ENCODE measurements at regions not wholly inside any gene's neighbourhood (a gene's known extent, or its start where the extent isn't known, plus 50 kb on each side); places are given as distances from the start of the nearest gene placed in this dataset.

- no peak for DNase-seq (ENCODE audit: low spot score)
- intact Hi-C loops (cut with DNase I) = no loop called here
Observed at GRCh38 chr1:96290033-96290432, 431.6 kb upstream of the PTBP2 start.

DNA sequence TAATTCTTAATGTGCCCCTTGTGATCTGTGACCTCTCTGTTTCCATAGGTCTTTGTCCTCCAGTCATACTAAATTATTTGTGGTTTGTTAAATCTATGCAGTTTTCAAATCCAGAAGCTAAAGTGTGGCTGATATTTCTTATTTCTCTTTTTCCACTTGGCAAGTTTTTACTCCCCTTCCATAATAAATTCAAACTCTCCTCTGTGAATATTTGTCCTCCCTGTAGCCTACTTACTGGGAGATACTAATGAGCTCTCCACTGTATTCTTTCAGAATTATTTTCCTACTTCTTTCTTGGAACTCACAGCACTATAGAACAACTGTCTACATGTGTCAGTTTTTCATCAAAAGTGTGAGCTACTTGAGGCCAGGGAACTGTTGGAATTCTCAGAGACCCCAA, 430.8 kb upstream of the PTBP2 start:
- intact Hi-C loops (cut with DNase I) = no loop called here
- no peak for DNase-seq (ENCODE audit: low spot score)

- intact Hi-C loops (cut with DNase I) = no loop called here
- no peak for DNase-seq (ENCODE audit: low spot score)
Observed at GRCh38 chr1:96291468-96291867, 430.1 kb upstream of the PTBP2 start.

DNA sequence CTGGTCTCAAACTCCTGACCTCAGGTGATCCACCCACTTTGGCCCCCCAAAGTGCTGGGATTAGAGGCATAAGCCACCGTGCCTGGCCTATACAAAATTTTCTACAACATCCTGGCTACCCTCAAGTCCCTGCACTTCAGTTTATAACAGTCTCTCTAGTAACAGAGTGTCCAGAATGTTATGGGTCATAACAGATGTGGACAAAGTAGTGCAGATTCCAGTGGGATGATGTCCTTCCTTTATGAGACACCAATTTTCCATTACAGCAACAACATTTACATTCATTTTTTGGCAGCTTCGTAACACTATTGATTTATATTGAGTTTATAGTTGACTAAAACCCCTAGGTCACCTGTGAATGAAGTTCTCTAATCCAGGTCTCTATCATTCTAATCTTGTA, 429.4 kb upstream of the PTBP2 start:
- DNase-seq (ENCODE audit: low spot score) = no peak
- intact Hi-C loops (cut with DNase I) = no loop called here

GRCh38 chr1:96296991-96297390, 424.6 kb upstream of the PTBP2 start:
- DNase-seq (ENCODE audit: low spot score) = no peak
- intact Hi-C loops (cut with DNase I) = no loop called here

DNA sequence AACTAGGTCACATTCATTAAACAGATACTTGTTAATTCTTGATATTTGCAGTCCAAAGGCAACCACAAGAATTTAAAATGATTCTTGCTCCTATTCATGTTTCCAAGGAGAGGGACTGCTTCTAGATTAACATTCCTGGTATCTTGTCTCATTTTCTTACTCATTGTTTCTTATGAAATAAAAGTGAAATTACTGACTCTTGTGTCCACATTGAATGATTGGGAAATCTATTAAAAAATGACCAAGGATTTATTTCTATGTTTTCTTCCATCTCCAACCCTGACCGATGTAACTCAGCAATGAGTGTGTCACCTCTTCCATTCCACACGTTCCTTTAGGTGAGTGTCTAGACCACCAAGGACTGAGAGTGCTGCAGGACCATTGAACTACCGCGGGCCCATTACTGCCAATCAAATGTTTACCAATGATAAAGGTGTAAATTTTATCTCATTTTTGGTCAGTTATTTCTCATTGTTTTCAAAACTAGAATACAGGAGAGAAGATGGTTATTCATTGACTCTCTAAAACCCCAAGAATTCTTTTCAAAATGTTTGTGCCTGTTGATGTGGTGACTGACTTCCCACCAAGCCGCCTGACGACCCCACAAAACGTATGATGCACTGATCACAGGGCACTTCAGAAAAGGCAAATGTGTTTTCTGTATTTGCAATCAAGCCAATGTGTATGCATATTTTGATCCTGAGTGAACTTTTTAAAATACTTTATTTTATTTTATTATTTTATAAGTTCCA, 414.6 kb upstream of the PTBP2 start:
- DNase-seq (ENCODE audit: low spot score) = no peak
- intact Hi-C loops (cut with DNase I) = no loop called here

DNA sequence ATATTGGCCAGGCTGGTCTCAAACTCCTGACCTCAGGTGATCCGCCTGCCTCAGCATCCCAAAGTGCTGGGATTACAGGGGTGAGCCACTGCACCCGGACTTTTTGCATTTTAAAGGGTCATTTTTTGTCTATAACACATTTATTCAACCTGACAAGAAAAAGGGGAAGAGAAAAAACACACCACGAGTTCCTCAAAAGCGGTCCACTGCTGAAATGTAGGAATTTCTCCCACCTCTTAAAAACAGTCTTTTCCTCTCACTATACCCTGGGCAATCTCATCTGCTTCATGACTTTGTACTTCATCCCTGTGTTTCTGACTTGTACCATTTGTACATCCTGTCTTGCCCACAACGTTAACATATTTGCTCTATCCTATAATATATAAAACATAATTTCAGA, 413.3 kb upstream of the PTBP2 start:
- intact Hi-C loops (cut with DNase I) = no loop called here
- DNase-seq (ENCODE audit: low spot score) = no peak

DNA sequence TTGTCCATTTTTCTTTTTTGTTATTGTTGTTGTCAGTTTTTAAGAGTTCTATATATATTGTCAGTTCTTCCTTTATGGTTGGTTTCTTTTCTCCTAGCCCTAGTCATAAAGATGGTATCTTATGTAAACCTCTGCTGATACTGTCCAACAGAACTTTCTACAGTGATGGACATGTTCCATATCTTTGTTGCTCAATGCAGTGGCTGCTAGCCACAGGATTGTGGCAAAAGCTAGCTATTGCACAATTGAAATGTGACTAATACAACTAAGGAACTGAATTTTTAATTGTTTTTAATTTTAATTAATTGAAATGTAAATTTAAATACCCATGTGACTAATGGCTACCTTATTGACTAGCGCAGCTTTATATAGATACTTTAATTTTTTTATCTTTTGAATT, 411.8 kb upstream of the PTBP2 start:
- DNase-seq (ENCODE audit: low spot score) = no peak
- intact Hi-C loops (cut with DNase I) = no loop called here

DNA sequence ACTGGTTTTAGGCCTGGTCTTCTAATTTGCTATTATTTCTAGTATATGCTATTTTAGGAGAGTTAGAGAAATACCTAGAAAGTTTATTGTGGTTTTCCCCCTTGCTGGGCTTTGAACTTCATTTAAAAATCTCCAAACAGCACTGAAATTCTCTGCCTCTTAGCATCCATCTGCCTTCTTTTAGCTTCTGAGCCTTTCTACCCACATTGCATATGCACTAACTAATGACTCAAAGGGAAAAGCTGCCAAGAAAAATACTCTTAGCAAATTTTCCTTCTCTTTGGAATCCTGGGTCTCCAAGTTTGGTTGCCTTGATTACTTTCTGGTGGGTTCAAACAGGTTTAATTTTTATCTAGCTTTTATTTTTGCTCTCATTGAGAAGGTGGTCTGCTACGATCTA, 408.4 kb upstream of the PTBP2 start:
- DNase-seq (ENCODE audit: low spot score) = no peak
- intact Hi-C loops (cut with DNase I) = no loop called here

DNA sequence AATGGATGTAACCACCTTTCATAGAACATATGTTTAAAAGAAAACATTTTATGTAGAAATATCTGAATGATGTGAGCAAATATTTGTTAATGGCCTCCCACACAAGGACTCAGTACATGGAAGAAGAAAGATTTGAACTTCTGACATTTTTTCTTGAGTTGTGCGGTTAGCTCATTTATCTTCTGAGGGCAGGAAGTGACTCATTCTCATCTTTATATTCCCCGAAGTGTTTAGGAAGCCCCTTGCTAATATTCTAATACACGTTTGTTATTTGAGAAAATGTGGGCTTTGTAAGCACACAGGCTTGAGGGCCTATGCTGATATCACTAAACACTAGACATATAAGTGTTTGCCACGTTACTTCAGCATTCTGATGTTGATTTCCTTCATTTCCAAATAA, 392.5 kb upstream of the PTBP2 start:
- intact Hi-C loops (cut with DNase I) = no loop called here
- DNase-seq (ENCODE audit: low spot score) = no peak

DNA sequence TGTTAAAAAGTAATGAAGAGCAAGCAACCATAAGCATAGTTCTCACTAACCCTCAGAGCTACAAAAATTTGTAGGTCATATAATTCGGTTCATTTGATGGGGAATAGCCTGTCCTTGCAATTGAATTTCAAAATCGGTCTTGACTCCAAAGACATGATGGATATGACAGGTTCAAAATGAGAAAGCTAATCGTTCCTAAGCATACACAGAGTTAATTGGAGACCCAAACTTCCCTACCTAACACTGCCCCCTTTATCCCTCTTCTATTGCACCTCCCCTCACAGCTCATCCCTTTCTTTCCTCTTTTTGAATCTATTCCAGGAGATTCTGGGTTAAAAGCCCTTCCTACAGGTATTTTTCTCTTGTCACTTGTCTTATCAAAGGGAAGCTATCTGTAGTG, 390.0 kb upstream of the PTBP2 start:
- intact Hi-C loops (cut with DNase I) = no loop called here
- no peak for DNase-seq (ENCODE audit: low spot score)

GRCh38 chr1:96333522-96334235, 387.9 kb upstream of the PTBP2 start:
- intact Hi-C loops (cut with DNase I) = no loop called here
- no peak for DNase-seq (ENCODE audit: low spot score)

DNA sequence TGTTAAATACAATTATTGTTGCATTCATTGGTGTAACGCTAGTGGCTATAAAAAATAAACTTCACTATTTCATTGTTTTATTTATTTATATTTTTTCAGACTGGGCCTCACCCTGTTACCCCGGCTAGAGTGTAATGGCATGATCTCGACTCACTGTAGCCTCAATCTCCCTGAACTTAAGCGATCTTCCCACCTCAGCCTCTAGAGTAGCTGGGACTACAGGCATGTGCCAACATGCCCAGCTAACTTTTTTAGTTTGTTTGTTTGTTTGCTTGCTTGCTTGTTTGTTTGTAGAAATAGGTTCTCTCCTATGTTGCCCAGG, 387.4 kb upstream of the PTBP2 start:
- intact Hi-C loops (cut with DNase I) = no loop called here
- DNase-seq (ENCODE audit: low spot score) = no peak

DNA sequence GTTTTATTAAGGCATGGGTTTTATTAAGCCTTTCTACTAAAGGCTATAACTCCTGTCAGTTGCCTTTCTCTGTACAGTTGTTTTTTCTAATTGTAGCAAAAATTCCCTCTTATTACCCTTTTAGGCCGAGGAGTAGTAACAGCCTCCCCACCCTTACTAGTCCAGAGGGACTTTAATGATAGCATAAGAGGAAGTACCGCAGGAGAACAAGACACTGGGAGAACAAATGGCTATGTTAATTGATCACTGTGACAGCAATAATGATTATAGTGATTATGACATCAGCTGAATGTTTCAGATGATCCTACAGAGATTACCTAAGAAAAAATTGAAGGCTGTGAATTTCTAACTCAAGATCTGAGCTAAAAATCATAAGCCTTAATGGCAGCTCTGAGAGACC, 383.0 kb upstream of the PTBP2 start:
- DNase-seq (ENCODE audit: low spot score) = no peak
- intact Hi-C loops (cut with DNase I) = no loop called here

- intact Hi-C loops (cut with DNase I) = no loop called here
- no peak for DNase-seq (ENCODE audit: low spot score)
Observed at GRCh38 chr1:96340686-96341085, 380.9 kb upstream of the PTBP2 start.

DNA sequence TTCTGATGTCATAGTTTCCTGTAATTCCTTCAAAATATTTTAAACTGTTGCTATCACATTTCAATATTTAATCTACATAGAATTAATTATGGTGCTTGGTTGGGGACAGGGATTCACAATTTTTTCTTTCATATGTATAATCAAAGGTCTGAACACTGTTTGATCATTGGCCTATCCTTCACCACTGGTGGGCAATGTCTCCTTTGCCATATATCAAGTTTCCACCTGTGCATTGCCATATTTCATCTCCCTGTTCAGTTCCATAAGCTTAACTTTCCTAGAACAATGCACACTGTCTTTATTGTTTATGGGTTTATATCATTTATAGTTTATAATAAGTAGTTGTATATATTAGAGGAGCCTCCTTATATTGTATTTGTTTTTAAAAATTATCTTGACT, 374.9 kb upstream of the PTBP2 start:
- intact Hi-C loops (cut with DNase I) = no loop called here
- no peak for DNase-seq (ENCODE audit: low spot score)

DNA sequence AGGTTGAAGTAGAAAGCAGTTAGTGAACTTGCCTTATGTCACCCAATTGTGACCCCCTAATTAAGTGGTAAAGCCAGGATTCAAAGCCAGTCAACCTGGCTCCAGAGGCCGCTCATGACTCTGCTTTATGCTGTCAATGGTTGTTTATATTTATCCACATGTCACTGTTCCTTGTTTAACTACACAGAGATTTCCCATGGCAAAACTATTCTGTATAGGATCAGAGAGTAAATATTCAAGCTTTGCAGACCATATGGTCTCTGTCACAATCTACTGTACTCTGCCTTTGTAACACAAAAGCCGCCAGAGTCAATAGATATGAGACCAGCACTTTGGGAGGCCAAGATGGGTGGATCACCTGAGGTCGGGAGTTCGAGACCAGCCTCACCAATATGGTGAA, 371.7 kb upstream of the PTBP2 start:
- no peak for DNase-seq (ENCODE audit: low spot score)
- intact Hi-C loops (cut with DNase I) = no loop called here

- intact Hi-C loops (cut with DNase I) = no loop called here
- DNase-seq (ENCODE audit: low spot score) = no peak
Observed at GRCh38 chr1:96352733-96353132, 368.9 kb upstream of the PTBP2 start.

GRCh38 chr1:96355521-96355920, 366.1 kb upstream of the PTBP2 start:
- DNase-seq (ENCODE audit: low spot score) = no peak
- intact Hi-C loops (cut with DNase I) = no loop called here

DNA sequence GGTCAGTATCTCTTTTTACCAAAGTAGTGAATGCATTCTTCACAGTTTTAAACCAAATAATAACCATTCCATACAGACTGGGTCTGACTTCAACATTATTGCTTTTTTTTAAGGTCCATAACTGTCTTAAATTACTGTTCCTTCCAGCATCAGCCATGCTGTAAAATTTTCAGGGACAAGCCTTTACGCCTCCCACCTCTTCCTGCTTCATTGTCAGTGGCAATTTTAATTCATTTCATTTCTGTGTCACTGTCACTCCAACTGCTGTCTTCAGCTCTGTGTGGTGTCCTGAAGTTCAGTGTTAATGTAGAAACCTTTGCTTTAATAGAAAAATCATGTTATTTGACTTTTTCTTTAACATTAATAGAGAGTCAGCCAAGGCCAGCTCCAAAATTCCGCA, 365.6 kb upstream of the PTBP2 start:
- no peak for DNase-seq (ENCODE audit: low spot score)
- intact Hi-C loops (cut with DNase I) = no loop called here

GRCh38 chr1:96357141-96357765, 364.3 kb upstream of the PTBP2 start:
- DNase-seq (ENCODE audit: low spot score) = no peak
- intact Hi-C loops (cut with DNase I) = no loop called here

Data from cardiac septum (tissue), 1 donor.